PFSK-1 (cell line): ENCODE measurements at regions not wholly inside any gene's neighbourhood (a gene's known extent, or its start where the extent isn't known, plus 50 kb on each side); places are given as distances from the start of the nearest gene placed in this dataset.

Source experiments
- POLR2AphosphoS5 ChIP-seq: IDR thresholded peaks from 2 replicates; pipeline ENCODE4 v1.6.1; 2012; ENCODE audit warnings: low read depth, mild to moderate bottlenecking, control low read depth, low read length, moderate library complexity
- SIN3A ChIP-seq: IDR thresholded peaks from 2 replicates; pipeline ENCODE4 v1.6.1; 2012; ENCODE audit warnings: mild to moderate bottlenecking, low read length, moderate library complexity, borderline replicate concordance; ENCODE audit not compliant: insufficient read depth
- TAF1 ChIP-seq: IDR thresholded peaks from 2 replicates; pipeline ENCODE4 v1.6.1; 2012; ENCODE audit warnings: low read length, control low read depth, borderline replicate concordance; ENCODE audit not compliant: insufficient read depth
- TF ChIP-seq, protein P1 (sequence below), 2 experiments: IDR thresholded peaks; 2 replicates each; pipeline versions ENCODE4 v1.6.1 to v1.8.0; 2011 to 2012; ENCODE audit warnings: low read depth in 2 of 2, low read length in 2 of 2, control low read depth in 1 of 2, inconsistent platforms in 1 of 2, mild to moderate bottlenecking in 1 of 2, moderate library complexity in 1 of 2; ENCODE audit not compliant: insufficient read depth in 1 of 2

- TF ChIP-seq SIN3A (no peak), POLR2AphosphoS5 (no peak), TAF1 (no peak)
- TF ChIP-seq, protein P1, sequence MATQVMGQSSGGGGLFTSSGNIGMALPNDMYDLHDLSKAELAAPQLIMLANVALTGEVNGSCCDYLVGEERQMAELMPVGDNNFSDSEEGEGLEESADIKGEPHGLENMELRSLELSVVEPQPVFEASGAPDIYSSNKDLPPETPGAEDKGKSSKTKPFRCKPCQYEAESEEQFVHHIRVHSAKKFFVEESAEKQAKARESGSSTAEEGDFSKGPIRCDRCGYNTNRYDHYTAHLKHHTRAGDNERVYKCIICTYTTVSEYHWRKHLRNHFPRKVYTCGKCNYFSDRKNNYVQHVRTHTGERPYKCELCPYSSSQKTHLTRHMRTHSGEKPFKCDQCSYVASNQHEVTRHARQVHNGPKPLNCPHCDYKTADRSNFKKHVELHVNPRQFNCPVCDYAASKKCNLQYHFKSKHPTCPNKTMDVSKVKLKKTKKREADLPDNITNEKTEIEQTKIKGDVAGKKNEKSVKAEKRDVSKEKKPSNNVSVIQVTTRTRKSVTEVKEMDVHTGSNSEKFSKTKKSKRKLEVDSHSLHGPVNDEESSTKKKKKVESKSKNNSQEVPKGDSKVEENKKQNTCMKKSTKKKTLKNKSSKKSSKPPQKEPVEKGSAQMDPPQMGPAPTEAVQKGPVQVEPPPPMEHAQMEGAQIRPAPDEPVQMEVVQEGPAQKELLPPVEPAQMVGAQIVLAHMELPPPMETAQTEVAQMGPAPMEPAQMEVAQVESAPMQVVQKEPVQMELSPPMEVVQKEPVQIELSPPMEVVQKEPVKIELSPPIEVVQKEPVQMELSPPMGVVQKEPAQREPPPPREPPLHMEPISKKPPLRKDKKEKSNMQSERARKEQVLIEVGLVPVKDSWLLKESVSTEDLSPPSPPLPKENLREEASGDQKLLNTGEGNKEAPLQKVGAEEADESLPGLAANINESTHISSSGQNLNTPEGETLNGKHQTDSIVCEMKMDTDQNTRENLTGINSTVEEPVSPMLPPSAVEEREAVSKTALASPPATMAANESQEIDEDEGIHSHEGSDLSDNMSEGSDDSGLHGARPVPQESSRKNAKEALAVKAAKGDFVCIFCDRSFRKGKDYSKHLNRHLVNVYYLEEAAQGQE (IDR thresholded peaks at IDR 0.05; ENCODE audit: insufficient read depth in 1 of 2, low read depth in 2 of 2, low read length in 2 of 2) = no peak
These were observed 84.7 kb upstream of the TMPRSS15 start for GRCh38 chr21:18488252-18488651.
